Smooth muscle cell (in vitro differentiated cells): ENCODE measurements at regions not wholly inside any gene's neighbourhood (a gene's known extent, or its start where the extent isn't known, plus 50 kb on each side); places are given as distances from the start of the nearest gene placed in this dataset.

Experiments used
- DNase-seq: peaks from one replicate; lab custom pipeline; 2025; ENCODE audit not compliant: unreplicated experiment; lab: John Stamatoyannopoulos, UW
- H2AFZ ChIP-seq: fragments of 200-600 bp; sonication (generic); 2 replicates; pipeline ENCODE4 v1.6.0; 2016; ENCODE audit warnings: antibody characterized with exemption, low read depth, mild to moderate bottlenecking
- H3F3A ChIP-seq: fragments of 200-600 bp; sonication (generic); 2 replicates; pipeline ENCODE4 v1.6.0; 2017; ENCODE audit warnings: antibody characterized with exemption, low read depth
- H3K27ac ChIP-seq: fragments of 200-600 bp; sonication (generic); 2 replicates; pipeline ENCODE4 v1.5.1; 2016; ENCODE audit warnings: low read depth, mild to moderate bottlenecking
- H3K27me3 ChIP-seq: fragments of 200-600 bp; sonication (generic); 2 replicates; pipeline ENCODE4 v1.6.1; 2016; ENCODE audit warnings: low read depth, mild to moderate bottlenecking
- H3K36me3 ChIP-seq: fragments of 200-600 bp; sonication (generic); 2 replicates; pipeline ENCODE4 v1.5.1; 2016; ENCODE audit warnings: low read depth
- H3K4me1 ChIP-seq: fragments of 200-600 bp; sonication (generic); 2 replicates; pipeline ENCODE4 v1.5.1; 2016; ENCODE audit warnings: low read depth
- H3K4me2 ChIP-seq: fragments of 200-600 bp; sonication (generic); 2 replicates; pipeline ENCODE4 v1.6.0; 2016; ENCODE audit warnings: mild to moderate bottlenecking
- H3K4me3 ChIP-seq: fragments of 200-600 bp; sonication (generic); 2 replicates; pipeline ENCODE4 v1.5.1; 2016; ENCODE audit warnings: mild to moderate bottlenecking
- H3K79me2 ChIP-seq: fragments of 200-600 bp; sonication (generic); 2 replicates; pipeline ENCODE4 v1.6.0; 2016; ENCODE audit warnings: low read depth, mild to moderate bottlenecking
- H3K9ac ChIP-seq: fragments of 200-600 bp; sonication (generic); 2 replicates; pipeline ENCODE4 v1.6.0; 2016; ENCODE audit warnings: low read depth
- H3K9me3 ChIP-seq: fragments of 200-600 bp; sonication (generic); replicated peaks from 2 replicates; pipeline ENCODE4 v1.5.1; 2016; ENCODE audit warnings: low read depth
- H4K20me1 ChIP-seq: fragments of 200-600 bp; sonication (generic); 2 replicates; pipeline ENCODE4 v1.6.0; 2016; ENCODE audit warnings: low read depth
- WGBS: methylation state at CpG from one replicate; pipeline ENCODE4 v1.1.7; 2016; ENCODE audit warnings: low lambda C conversion rate; 5-methylcytosine and 5-hydroxymethylcytosine counted together
- TF ChIP-seq, protein P1 (sequence below): fragments of 200-600 bp; sonication (generic); IDR thresholded peaks from 2 replicates; pipeline ENCODE4 v1.5.1; 2017; ENCODE audit warnings: borderline replicate concordance, mild to moderate bottlenecking, antibody characterized with exemption; ENCODE audit not compliant: insufficient read depth, poor library complexity, severe bottlenecking

DNA sequence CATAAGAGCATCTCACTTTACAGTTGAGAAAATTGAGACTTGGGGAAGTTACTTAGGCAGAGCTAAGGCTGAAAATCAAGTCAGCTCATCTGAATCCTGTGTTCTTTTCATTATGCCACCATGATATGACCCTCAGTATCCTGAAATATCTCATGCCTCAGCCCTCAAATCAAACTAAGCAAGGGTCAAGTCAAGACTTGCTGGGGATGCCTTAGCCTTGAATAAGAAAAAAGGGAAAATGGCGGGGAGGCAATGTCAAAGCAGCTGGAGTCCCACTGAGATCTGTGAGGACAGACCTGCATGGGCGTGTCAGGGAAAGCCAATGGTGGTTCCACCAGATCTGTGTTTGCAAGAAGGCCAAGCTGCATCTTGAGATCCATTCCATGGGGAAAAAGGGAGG lies 91.0 kb upstream of the CACUL1 start:
- WGBS, result 95% methylated on average over 2 of the region's 2 CpGs
- Histone ChIP-seq H3K36me3 (no peaks in the 10 kb centered on the region), H3K79me2 (no peaks in the 10 kb centered on the region), H3K4me1 (no peaks in the 10 kb centered on the region), H3K9me3 (no peaks in the 10 kb centered on the region), H3K4me2 (no peak overlapping the region), H3K4me3 (no peak overlapping the region), H3F3A (no peaks in the 10 kb centered on the region), H3K27ac (peak overlapping the region; percentile 69), H3K27me3 (no peaks in the 10 kb centered on the region), H3K9ac (no peak overlapping the region), H2AFZ (no peak overlapping the region), H4K20me1 (no peaks in the 10 kb centered on the region)
- no peak for DNase-seq
- TF ChIP-seq, protein P1, sequence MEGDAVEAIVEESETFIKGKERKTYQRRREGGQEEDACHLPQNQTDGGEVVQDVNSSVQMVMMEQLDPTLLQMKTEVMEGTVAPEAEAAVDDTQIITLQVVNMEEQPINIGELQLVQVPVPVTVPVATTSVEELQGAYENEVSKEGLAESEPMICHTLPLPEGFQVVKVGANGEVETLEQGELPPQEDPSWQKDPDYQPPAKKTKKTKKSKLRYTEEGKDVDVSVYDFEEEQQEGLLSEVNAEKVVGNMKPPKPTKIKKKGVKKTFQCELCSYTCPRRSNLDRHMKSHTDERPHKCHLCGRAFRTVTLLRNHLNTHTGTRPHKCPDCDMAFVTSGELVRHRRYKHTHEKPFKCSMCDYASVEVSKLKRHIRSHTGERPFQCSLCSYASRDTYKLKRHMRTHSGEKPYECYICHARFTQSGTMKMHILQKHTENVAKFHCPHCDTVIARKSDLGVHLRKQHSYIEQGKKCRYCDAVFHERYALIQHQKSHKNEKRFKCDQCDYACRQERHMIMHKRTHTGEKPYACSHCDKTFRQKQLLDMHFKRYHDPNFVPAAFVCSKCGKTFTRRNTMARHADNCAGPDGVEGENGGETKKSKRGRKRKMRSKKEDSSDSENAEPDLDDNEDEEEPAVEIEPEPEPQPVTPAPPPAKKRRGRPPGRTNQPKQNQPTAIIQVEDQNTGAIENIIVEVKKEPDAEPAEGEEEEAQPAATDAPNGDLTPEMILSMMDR, result no peak

DNA sequence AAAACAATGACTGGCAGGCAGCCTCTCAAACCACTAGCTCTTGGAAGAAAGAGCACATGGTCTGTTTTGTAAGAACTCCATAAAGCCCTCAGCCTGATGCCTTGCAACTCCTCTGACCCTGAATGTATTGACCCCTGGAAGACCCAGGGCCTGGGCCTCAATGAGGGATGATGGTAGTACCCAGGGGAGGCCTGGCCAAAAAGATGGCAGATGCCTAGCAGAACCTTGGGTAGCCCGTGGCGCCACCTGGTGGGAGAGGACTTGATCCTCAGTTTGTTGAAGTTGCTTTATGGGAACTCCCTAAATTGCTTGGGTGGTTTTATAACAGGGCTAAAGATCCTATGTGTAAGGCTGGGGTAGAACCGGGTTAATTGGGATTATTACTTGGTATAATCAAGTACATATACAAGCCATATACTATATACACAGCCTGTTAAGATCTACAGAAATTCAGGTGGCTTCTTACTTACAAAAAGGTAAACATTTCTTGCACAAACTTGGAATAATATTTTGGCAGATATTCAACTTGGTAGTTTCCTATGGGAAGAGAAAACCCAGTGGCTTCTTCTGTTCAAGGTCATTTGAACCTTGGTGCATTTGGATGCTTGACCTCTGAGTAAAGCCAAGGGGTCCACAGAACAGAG lies 95.8 kb upstream of the CACUL1 start:
- TF ChIP-seq, protein P1, result peak; percentile 61

DNA sequence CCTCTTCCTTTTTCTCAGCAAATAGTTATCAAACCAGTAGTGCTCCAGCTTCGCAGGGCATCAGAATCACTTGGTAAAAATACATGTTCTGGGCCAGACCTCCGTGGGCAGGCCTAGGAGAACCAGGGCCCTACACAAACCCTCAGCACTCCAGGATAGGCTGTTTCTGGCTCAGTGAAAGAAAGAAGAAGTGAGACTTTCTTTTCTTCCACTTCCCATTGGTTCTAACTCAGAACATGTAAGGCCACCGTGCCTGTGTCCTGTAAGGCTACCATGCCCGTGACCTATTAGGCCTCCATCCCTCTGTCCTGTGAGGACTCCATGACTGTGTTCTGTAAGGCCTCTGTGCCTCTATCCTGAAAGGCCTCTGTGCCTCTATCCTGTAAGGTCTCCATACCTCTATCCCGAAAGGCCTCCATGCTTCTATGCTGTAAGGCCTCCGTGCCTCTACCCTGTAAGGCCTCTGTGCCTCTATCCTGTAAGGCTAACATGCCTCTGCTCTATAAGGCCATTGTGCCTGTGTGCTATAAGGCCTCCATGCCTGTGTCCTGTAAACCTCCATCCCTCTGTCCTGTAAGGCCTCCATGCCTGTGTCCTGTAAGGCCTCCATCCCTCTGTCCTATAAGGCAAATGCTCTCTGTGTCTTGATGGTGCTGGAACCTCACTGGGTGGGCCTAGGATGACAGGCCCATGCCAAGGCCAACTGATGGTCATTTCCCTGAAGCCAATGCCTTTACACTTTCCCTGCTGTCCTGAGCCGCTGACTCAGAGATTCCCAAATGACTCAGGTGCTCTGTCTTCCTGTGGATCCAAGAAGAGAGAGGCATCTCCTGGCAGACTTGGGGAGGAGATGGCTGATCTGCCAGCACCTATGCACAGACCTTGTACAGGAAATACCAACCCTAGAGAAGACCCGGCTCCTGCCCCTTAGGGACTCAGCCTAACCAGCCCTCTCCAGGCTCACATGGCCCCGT lies 96.6 kb upstream of the CACUL1 start:
- Histone ChIP-seq H3K9ac (no peak overlapping the region), H4K20me1 (no peaks in the 10 kb centered on the region), H3K9me3 (no peaks in the 10 kb centered on the region), H2AFZ (no peak overlapping the region), H3K4me3 (no peak overlapping the region), H3K4me2 (no peak overlapping the region), H3K27me3 (no peaks in the 10 kb centered on the region), H3F3A (no peaks in the 10 kb centered on the region), H3K4me1 (no peaks in the 10 kb centered on the region), H3K27ac (no peak overlapping the region), H3K36me3 (no peaks in the 10 kb centered on the region), H3K79me2 (no peaks in the 10 kb centered on the region)
- TF ChIP-seq, protein P1, result no peak
- no peak for DNase-seq
- WGBS, result 91% methylated on average over 9 of the region's 9 CpGs

More for the DNA sequence above, 95.8 kb upstream of the CACUL1 start:
- no peak overlapping the region for H3K27ac ChIP-seq
- 19% methylated on average over 3 of the region's 3 CpGs for WGBS
- no peaks in the 10 kb centered on the region for H3K9me3 ChIP-seq
- H3K4me2 ChIP-seq, result no peak overlapping the region
- no peak for DNase-seq
- no peak overlapping the region for H3K9ac ChIP-seq
- H3K27me3 ChIP-seq, result no peaks in the 10 kb centered on the region
- H2AFZ ChIP-seq, result no peak overlapping the region
- no peaks in the 10 kb centered on the region for H3K4me1 ChIP-seq
- H3K4me3 ChIP-seq, result no peak overlapping the region
- H3K36me3 ChIP-seq, result no peaks in the 10 kb centered on the region
- no peaks in the 10 kb centered on the region for H3K79me2 ChIP-seq
- H4K20me1 ChIP-seq, result no peaks in the 10 kb centered on the region
- no peaks in the 10 kb centered on the region for H3F3A ChIP-seq
